Hematopoietic multipotent progenitor cell treated with erythropoietin and hydrocortisone succinate and interleukin-3 and kit ligand, for 15 days (in vitro differentiated cells): ENCODE measurements at regions not wholly inside any gene's neighbourhood (a gene's known extent, or its start where the extent isn't known, plus 50 kb on each side); places are given as distances from the start of the nearest gene placed in this dataset.
"Not testable (repeated sequence)": the region's sequence is repeated elsewhere in the genome, so short reads cannot be mapped to it uniquely, and the experiment has no call there.

ENCODE experiments used
- DNase-seq: peaks from one replicate; pipeline ENCODE4 v3.0.0-alpha.2; 2015; ENCODE audit warnings: low spot score

DNA sequence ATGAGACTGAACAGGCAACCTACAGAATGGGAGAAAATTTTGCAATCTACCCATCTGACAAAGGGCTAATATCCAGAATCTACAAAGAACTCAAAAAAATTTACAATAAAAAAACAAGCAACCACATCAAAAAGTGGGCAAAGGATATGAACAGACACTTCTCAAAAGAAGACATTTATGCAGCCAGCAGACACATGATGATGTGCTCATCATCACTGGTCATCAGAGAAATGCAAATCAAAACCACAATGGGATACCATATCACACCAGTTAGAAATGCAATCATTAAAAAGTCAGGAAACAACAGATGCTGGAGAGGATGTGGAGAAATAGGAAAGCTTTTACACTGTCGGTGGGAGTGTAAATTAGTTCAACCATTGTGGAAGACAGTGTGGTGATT, 51.7 kb upstream of the PAXBP1 start:
- DNase-seq = not testable (repeated sequence)

DNA sequence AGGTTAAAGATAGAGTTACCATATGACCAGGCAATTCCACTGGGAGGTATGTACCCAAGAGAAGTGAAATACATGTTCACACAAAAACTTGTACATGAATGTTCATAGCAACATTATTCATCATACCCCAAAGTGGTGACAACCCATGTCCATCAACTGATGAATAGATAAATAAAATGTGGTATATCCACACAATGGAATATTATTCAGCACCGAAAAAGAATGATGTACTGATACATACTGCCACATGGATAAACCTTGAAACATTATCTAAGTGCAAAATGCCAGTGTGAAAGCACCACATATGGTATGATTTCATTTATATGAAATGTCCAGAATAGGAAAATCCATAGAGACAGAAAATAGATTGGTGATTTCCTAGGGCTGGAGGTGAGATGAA, 53.4 kb upstream of the PAXBP1 start:
- no peak for DNase-seq

DNA sequence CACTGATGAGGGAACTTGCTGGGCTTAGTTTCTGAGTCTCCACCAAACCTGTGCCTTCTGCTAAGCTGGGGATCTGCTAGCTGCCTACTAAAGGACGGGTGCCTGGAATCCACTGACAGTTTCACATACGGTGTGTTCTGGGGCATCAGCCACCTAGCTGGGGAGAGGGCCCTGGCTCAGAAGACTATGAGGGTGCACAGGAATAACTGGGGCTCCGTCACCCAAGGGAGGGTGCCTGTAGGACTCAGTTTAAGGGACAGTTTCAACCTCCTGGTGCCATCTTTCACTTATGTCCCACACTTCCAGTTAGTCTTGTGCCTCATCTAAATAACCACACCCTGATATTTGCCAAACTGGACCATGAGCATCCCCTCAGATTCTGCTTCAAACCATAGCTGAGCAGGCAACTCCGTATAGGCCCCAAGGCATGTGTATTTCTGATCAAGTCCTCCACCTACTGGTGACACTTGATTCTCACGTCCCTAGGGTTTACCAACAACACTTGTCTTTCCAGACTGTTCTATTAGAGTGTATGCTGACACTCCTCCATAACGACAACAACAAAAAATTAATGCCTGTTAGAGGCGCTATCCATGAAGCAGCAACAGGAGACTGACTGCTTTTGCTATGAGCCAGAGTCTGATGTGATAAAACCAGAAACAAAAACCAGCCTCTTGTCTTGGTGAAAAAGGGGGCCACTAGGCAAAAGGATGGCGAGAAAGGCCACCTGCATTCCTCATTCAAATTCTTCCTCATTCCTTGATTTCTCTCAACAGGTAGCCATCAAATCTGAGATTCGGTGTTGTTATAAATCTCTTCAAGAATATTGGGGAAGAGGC, 55.0 kb upstream of the PAXBP1 start:
- peak; percentile 29 for DNase-seq

DNA sequence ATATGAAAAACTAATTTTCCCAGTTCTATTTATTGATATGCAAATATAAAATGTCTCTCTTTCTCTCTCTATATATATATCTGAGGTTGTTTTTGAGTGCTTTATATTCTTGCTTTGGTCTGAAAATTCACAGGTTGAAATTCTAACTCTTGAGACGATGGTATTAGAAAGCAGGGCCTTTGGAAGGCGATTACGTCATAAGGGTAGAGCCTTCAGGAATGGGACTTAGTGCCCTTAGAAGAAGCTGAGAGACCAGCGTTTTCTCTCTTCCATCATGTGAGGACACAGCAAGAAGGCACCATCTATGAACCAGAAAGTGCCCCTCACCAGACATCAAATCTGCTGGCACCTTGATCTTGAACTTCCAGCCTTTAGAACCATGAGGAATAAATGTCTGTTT, 57.4 kb upstream of the PAXBP1 start:
- no peak for DNase-seq

DNA sequence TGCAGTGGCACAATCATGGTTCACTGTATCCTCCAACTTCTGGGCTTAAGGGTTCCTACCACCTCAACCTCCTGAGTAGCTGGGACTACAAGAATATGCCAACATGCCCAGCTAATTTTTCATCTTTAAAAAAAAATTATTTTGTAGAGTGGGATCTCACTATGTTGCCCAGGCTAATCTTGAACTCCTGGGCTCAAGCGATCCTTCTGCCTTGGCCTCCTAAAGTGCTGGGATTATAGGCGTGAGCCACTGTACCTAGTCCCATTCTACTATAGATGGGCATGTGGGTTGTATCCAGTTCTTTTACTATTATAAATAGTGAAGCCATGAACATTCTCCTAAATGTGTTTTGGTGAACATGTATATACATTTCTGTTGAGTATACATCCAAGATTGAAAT, 57.9 kb upstream of the PAXBP1 start:
- no peak for DNase-seq

DNA sequence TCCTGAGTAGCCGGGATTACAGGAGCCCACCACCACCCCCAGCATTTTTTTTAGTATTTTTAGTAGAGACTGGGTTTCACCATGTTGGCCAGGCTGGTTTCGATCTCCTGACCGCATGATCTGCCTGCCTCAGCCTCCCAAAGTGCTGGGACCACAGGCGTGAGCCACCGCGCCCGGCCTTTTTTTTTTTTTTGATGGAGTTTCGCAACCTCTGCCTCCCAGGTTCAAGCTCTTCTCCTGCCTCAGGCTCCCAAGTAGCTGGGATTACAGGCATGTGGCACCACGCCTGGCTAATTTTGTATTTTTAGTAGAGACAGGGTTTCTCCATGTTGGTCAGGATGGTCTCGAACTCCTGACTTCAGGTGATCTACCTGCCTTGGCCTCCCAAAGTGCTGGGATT, 60.2 kb upstream of the PAXBP1 start:
- DNase-seq = not testable (repeated sequence)

DNA sequence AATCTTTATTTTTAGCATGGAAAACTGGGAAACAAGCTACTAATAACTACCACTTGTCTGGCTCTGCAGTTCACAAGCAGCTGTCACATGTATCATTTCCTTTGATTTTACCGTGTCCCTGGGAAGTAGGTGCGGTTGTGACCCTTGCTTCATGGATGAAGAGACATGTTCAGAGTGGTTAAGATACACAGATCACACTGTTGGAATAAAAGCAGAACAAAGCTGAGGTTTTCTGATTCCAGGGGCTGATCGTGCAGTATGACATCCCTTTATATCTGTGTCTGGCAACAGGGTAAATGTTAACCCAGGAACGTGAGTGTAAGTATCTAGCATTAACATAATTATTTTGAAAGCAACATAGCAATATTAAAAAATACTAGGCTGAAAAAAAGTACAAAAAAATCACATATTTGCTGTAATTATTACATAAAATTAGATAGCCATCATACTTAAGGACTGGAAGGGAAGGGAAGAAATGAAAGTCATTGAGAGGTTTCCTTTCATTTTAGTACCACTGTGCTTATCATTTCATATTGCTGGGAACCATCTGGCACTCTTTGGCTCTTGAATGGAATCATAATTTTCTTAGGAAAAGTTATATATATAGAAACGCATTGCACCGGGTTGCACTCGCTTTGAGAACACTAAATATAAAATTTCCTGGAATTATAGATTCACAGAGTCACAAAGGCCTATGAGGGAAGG, 62.8 kb upstream of the PAXBP1 start:
- DNase-seq = no peak

DNA sequence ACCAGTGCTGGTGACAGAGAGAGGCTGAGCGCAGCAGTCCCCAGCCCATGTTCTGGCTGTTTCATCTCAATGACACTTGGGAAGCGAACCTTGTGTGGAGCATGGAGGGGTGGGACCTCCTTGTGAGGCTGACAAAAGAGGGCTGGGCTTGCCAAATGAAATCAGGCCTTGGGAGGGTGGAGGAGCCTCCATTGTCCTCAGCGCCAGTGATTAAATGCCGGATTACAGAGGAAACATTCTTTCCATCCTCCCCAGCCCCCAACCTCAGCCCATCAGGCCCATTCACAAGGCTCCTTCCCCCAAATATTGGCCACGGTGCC, 63.3 kb upstream of the PAXBP1 start:
- DNase-seq = no peak

DNA sequence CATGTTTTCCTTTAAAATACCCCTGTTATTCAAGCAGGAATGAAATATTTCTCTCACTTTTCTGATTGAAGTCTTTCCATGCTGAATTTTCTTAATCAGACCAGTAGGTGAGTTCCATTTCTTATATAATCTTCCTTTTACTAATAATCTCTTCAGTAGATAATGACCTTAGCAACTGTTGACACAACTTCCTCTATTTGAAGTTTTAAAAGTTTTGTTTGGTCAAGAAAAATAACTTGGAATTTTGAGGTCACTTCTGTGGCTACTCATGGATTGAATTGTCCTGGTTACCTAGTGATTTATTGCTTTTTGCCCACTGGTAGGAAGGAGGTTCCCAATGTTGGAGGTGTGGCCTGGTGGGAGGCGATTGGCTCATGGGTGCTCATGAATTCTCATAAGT, 70.6 kb upstream of the PAXBP1 start:
- DNase-seq = no peak

DNA sequence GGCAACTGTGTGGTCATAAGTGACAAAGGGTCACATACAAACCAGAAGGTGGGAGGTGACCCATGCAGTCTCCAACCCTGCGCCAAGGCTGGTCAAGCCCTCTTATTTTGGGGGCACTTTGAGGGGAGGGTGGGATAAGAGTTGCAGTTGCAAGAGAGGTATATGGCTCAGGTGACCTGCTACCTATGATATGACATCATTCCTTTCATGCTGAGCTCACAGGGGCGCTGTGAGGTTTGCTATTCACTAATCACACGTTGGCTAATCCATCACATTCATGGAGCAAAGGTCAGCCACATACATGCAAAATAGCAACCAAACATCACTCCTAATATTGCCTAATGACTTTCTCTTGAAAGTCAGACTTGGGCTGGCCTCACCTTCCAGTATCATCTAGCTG, 72.0 kb upstream of the PAXBP1 start:
- DNase-seq = no peak

DNA sequence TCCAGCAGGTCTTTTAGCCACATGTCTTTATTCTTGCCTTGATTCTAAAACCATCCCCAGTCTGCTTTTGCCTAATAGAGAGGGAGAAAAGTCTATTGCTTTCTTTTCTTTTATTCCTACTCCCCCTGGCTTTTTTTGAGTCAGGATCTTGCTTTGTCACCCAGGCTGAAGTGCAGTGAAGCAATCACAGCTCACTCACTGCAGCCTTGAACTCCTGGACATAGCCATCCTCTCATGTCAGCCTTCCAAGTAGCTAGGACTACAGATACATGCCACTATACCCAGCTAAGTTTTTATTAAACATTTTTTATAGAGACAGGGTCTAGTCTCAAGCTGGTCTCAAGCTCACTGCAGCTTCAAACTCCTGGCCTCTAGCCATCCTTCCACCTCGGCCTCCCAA, 72.5 kb upstream of the PAXBP1 start:
- no peak for DNase-seq

DNA sequence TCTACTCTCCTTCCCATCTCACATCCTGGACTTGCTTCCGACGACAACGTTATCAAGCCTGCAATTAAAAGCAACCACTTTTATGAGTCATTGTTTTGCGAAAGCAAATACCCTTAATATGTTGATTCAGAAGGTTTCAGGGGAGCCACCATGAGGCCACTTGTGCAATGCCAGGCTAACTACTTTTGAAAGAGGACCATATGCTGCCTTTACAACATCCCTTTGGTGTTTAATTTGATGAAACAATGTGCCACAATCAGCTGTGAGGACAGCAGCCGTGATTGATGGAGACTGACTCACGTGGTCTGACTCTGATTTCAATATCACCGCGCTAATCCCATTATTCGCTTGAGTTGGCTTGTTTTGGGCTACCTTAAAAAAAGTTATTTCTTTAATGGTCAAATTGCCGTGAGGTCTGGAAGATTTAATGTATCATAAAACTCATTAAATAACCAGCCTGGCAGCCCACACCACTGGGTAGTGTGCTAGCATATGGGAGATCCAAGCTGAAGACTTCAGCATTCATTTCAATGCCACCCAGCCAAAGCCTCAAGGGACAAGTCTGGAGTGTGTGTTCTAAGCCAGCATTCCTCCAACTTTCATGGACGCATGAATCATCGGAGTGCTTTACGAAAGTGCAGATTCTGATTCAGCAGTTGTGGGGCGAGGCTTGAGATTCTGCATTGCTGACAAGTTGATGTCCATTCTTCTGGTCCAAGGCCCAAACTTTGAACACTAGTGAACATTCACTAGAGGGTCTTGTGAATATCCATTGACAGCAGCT, 73.3 kb upstream of the PAXBP1 start:
- DNase-seq = no peak

DNA sequence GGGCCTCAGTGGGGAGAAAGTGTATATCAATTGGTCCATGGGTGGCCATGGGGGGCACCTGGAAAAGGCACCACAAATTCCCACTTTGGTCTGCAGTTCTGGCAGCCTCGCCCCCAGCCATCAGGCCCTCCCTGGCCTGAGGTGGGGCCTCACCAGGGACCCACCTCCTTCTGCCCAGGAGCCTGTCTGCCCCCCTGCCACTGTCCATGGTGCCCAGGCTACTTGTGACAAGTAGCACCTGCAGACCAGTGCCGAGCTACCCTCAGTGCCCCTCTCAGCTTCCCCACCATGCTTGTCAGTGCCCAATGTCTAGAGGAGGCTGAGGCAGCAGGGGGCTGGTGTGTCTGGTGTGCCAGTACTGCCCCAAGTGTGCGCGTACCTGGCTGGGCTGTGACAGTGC, 87.1 kb upstream of the PAXBP1 start:
- no peak for DNase-seq

DNA sequence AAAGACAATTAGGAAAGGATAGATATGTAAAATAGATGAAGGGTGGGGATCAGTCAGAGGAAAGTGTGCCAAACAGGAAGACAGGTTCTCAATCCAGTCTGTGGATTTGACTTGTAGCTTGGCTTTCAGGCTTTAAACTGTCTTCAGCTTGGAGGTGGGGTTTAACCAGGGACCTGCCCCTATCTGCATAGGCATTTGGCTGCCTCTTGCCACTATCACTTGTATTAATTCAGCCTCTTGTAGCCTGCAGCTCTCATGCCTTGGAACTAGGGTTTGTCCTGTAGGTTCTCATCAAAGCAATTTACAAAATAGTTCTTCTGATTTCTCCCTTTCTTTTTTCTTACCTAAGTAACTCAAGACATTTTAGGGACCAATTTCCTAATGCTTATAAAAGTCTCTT, 88.8 kb upstream of the PAXBP1 start:
- DNase-seq = no peak

DNA sequence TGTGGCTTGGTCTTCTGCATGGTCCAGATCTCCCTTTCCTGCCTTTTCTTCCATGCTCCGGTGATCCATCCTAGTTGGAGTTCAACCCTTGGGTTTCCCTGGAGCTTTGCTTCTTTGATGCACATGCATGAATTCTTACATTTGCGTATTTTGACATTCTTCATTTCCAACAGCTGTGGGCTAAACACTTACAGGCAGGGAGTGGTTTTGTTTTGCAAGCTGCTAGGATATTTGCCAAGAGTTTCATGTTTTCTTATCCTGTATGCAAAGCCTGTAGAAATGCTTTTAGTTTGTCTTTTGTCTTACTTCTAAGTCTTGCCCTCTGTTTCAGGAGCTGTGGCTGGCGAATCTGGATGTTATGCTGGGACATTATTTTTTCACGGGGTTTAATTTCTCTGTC, 90.3 kb upstream of the PAXBP1 start:
- DNase-seq = no peak

DNA sequence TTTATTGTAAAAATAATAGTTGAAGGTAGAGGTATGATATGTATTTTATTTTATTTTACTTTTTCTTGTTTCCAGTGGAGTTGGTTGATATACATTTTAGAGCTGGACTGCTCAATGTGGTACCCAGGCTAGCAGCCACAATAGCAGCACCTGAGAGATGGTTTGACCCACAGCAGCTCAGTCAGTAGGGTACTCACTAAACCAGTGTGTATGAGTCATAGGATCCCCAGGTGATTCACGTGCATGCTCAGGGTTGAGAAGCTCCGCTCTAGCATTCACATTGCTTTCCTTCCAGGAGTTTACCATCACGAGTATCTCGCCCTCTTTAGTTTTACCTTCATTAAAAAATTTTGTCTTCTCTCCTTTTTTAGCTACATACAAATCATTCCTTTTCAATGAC, 96.0 kb upstream of the PAXBP1 start:
- no peak for DNase-seq

DNA sequence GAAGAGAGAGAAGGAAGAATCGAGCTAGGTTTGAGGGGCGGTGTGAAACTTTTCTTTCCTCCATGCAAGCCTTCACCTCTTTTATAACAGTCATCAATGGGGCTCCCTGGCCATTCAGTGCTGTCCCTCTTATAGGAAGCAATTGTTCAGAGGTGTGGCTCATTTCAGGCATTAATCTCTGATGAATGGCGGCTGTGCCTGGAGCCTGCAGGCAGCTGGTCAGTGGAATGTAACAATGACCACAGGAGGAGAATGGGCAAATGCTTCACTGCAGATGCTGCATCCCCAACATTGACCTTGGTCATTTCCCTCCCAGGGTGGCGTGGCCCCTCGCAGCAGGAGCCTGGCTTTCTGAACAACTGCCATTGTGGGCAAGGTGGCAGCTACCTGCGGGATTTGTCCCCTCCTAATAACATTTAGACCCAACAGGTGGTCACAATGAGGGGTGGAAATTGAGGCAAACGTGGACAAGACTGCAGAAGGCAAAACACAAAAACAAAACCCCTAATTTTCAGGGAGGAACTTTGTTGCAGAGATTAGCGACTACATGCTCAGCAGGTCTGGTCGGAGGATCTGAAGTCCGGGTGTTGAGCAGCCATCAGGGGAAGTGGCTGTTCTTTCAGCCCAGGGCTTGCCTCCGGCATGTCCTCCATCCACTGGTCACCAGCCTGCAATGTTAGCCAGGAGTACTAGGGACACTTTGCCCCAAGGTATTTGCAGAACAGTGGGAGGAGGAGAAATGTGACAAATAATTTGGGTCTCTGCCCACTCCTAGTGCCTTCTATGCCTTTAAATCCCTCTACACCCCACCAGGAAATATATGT, 97.3 kb upstream of the PAXBP1 start:
- DNase-seq = no peak

DNA sequence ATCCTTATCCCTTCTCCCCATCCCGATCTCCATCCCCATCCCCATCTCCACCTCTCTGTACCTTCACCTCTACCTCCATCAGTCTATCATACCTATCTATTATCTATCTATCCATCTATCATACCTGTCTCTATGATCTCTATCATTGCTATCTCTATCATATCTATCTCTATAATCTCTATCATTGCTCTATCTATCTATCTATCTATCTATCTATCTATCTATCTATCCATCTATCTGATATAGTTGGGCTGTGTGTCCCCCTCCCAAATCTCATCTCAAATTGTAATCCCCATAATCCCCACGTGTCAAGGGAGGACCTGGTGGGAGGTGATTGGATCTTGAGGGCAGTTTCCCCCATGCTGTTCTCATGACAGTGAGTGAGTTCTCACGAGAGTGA, 97.9 kb upstream of the PAXBP1 start:
- DNase-seq = no peak

DNA sequence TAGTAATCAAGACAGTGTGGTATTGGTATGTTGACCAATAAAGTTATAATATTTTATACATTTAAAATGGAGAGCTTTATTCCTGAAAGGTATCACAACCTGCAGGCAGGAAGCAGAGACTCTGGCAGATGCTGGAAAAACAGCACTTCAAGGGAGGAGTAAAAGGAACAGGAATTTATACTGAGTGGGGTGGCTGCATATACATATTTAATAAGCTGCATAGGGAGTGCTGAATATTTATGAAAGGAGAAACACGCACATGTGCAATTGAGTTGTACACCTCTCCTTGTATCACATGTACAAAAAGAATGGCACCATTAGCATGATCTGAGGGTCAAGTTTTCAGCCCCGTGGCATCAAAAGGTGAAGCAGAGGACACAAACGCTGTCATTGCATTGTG, 104.9 kb upstream of the PAXBP1 start:
- no peak for DNase-seq

DNA sequence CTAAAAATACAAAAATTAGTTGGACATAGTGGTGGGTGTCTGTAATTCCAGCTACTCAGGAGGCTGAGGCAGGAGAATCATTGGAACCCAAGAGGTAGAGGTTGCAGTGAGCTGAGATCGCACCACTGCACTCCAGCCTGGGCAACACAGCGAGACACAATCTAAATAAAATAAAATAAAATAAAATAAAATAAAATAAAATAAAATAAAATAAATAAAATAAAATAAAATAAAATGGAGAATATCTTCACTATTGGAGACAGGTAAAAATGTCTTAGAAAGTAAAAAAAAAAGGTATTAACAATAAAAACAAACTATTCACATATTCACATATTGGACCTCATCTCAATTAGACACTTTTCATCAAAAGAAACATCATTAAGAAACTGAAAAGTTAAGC, 106.3 kb upstream of the PAXBP1 start:
- not testable (repeated sequence) for DNase-seq

DNA sequence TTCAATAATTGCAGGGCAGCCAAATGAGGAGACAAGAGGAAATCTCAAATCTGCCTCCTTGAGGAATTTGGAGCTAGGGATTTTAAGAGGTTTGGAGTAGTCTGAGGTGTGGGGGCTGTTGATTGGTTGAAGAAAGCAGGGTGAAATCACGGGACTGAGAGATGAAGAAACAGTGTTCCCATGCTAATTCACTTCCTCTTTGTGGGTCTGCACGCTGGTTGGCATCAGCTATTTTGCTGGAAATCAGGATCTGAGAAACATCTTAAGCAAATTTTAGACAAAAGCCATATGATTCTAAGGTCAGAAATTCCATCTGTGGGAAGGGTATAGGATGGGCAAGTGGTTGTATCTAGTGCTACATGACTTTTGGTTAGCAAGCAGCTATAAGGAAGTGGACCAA, 107.1 kb upstream of the PAXBP1 start:
- no peak for DNase-seq

DNA sequence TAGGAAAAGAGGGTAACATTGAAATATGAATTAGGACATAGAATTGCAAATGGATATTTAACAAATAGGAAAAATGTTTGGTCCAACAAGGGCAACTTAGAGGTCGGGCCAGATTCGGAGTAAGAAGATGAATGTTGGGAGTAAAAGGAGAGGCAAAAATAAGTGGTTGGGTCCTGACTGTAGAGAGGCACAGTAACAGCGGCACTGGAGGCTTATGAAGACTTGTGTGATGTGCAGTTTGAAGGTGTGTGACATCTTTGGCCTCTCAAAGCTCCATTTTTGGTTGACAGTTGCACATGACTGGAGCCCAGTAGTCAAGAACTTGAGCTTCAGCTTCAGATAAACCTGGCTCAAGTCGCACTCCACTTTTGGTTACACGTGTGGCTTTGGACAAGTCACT, 109.9 kb upstream of the PAXBP1 start:
- no peak for DNase-seq
